HG02973 (cell line): ENCODE measurements at regions not wholly inside any gene's neighbourhood (a gene's known extent, or its start where the extent isn't known, plus 50 kb on each side); places are given as distances from the start of the nearest gene placed in this dataset.

Experiments used
- ATAC-seq: cut with Tn5 transposase; IDR thresholded peaks from one replicate; pipeline ENCODE4 v1.9.1; 2021; ENCODE audit warnings: moderate library complexity; ENCODE audit not compliant: unreplicated experiment

DNA sequence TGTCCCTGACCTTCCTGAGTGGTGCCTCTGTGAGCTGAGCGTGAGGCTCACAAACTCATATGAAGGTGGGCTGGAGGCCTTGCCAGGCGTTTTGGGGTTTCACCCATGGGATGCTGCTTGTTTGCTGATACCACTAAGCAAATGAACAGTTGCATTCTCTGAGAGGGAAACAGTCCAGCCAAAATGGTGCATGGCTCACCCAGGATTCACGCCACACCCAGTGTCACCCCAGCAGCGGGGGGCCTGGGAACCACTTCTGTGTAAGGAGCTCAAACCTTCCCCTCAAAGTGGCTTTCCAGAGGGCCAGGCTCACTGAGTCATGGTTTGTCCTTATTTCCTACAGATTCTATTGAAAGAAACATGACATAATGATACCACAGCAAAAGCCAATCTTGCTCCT, 928.1 kb downstream of the TBC1D22A start:
- no peak for ATAC-seq

DNA sequence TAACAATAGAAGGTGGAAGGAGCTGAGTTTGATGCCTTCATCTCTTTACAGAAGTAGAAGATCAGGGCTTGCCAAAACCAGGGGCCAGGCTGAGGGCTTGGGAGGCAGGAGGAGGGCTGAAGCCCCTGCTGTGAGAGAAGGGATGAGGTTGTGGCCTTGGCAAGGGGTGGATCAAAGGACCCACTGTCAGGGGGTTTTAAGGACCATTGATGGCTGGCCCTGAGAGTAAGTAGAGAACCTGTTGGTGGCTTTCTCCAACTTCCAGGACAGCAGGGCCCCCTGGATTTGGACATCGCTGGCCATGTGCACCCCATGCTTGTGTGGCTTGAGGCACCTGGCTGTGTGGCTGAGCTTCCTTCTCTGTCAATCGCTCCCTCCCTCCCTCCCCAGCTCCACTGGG, 927.7 kb downstream of the TBC1D22A start:
- no peak for ATAC-seq

DNA sequence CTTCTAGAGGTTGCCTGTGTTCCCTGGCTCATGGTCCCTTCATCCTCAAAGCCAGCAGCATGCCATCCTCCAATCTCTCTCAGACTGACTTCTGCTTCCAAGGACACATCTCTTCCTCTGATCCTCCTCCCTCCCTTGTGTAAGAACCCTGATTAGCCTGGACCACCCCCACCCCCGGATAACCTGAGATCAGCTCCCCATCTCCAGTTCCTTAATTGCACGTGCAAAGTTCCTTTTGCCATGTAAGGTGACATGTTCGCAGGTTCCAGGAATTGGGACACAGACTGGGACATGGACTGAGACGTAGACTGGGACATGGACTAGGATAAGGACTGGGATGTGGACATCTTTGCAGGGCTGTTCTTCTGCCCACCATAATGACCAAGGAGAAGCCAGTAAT, 925.3 kb downstream of the TBC1D22A start:
- ATAC-seq, result no peak

DNA sequence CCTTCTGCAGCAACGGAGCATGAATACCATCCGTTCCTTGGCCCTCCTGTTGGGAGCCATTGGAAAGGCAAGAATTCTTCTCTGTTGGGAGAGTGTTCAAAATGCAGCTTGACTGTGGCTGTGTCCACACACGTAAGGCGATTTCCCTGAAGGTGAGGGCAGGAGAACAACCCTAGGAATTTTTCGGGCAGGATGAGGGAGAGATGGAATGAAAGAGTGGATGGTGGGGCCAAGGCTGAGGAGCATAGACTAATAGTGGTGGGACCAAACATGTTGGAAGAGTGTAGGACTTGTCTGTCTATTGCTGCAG, 924.9 kb downstream of the TBC1D22A start:
- ATAC-seq, result no peak

DNA sequence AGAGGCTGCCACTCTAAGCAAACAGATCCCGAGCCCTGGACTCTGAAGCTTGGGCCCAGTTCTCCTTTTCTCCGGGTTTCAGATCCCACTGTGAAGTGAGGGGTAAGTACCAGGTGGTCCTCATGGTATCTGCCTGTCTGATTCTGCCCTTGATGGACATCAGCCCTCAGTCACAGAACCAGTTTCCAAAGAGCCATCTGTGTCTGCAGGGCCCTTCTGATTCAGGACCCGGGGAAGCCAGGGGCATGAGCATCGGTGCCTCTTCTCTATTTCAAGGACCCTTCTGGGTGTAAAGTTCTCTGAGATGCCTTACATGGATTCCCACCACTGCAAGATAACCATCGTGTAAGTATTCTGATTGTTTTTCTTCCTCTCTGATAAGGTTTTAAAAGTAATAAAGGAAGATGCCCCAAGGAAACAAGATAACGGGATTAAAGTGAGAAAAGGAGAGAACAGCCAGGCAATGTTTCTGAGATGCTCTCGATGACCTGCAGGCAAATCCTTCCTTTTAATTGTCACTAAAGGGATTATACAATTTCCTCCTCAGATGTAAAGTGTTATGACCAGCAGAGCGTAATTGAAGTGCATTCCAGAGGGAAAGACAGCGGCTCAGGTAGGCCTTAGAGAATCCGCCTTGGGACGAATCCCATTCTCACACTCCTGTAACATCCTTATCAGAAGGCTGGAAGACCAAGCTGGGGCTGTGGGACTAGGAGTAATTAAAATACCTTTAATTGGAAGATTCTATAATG, 924.3 kb downstream of the TBC1D22A start:
- ATAC-seq, result no peak

DNA sequence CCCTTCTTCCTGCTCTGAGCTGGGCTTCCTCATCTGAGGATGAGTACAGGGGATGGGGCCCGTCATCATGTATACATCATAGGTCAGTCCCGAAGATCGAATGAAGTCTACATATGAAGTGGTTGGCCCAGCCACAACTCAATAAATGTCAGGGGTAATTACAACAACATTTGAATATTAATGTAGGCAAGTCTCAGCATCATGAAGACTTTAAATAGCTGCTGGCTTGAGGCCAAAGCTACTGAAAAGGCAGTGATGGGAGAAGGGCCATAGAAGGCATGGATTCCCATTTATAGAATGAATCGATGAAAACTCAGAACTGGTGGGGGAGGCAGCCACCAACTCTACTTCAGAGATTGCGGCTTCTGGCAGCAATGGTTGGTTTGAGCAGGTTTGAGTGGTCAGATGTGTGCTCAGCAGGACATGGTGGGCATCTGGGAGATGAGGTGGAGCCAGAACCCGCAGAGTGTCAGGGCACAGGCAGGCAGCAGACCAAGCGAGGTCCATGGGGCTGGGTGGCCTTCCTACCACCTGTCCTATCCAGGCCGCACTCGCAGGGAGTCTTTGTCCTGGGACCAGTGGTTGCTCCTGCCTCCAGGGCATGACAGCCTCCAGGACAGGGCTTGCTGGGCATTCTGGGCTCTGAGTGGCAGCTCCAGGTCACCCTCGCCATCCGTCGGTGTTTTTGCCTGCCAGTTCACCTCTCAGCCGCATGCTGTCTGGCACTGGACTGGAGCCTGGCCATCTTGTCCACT, 919.1 kb downstream of the TBC1D22A start:
- no peak for ATAC-seq

DNA sequence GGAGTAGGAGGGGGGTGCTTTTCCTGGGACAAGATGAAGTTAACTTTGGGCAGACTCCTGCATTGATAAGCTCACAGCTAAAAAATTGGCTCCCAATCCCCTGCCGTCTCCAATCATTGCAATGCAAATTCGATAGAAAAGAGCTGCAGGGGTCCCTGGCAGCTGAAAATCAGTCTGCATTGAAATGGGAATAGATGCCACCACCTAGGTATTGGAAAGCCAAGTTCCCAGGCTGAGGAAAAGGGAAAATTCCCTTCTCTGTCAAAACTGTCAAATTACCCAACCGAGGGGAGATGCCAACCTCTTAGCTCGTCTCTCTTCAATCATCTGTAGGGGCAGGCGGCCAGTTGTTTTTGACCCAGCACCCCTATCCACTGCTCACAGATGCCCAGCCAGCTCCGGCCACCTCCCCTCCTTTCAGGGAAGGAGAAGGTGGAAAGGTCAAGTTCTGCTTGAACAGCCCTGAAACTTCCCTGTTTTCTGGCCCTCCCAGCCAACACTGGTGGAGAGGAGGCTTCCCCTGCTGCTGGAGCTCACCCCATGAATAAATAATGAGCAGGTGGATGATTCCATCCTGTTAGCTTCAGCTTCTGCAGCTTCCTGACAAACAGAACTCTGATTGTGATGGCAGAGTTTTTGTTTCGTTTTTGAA, 916.3 kb downstream of the TBC1D22A start:
- no peak for ATAC-seq

DNA sequence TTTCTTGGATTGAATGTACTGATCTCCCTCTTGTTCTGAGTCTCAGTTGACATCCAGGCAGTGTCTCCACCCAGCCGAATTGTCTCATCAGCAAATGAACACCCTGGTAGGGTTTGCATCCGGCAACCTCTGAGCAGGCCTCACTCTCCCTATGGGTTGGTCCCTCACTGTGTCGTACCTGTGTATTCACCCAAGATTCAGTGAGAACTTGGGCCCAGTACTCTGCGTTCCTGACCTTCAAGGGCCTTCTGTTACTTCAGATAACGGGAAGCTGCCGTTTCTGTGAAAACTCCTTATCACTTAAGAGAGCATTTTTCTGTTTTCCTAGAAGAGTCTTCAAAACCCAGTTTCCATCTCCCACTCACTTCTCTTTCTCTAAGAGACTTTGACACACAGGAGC, 915.6 kb downstream of the TBC1D22A start:
- ATAC-seq, result no peak

DNA sequence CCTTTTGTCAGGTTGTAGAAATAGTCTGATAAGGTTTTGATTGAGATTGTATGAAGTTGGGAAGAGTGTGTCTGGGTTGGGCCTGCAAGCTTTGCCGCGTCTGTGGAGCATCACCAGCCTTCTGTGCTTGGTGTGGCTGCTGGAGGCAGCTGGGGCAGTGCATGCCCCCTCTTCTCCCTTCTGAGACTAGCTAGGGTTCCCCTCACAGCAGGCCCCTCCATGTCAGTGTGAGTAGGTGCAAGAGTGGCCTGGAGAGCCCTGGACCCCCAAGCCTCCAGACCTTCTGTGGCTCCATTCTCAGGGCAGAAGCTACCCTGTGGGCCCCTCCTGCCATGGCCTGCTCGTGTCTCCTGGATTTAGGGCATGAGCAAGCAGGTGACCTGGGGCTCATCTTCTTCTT, 914.2 kb downstream of the TBC1D22A start:
- ATAC-seq, result no peak

DNA sequence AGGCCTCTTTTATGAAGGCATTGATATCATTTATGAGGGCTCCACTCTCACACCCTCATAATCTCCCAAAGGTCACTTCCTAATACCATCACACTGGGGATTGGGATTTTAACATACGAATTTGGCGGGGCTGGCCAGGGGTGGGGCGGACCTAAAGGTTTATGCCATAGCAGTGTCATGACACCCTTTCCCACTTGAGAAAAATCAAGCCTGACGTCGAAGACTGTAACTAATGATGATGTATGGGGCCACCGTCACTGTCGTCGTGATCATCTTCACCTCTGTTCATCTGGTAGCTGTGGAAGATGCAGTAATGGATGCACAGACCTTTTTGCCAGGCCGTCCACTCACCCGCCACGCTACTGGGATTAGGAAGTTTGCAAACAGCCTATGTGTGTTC, 912.1 kb downstream of the TBC1D22A start:
- no peak for ATAC-seq

DNA sequence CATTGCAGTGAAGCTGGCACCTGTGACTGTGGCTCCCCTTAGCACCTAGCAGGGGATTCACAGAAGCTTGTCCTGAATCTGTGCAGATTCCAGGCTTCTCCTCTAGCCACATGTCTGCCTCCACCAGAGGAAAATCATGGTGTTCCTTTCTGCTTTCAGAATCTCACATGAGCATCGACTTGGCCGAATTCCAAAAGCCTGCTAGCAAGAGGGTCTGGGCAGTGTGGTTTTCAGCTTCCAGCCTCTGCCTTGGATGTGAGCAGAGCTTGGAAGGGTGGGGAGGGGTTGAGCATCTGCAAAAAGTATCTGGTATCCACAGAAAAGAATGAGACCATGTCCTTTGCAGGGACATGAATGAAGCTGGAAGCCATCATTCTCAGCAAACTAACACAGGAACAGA, 911.1 kb downstream of the TBC1D22A start:
- no peak for ATAC-seq

DNA sequence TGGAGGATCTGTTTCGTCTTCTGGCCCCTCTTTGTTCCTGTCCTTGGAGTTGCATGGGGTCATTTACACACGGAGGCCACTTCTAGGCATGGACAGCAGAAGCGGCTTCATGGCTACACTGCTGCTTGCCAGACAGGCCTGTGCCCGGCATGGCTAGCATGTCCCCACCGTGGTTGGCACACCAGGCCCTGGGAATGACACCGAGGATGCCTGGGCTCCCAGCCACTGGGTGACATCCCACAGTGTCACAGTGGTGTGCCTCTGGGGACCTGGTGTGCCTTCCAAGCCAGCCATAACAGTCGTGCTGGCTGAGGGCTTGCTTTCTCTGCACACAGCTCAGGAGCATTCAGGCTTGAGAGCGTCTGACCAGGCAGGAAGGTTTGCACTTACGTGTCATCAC, 910.1 kb downstream of the TBC1D22A start:
- no peak for ATAC-seq

DNA sequence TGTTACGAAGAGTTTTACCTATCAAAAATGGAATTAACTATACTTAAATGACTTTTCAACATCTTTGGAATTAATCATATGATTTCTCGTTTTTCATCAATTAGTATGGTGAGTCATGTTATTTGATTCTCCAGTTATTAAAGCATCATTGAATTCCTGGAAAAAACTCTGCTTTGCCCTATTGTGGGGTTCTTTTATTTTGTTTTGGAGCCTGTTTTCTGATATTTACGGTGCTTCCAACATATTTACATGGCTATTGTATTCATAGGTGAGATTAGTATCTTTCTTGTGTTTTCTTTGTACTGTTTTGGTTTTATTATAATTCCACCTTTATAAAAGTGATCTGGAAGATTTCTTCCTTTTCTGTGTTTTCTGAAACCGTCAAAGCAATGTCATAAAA, 902.7 kb downstream of the TBC1D22A start:
- no peak for ATAC-seq

DNA sequence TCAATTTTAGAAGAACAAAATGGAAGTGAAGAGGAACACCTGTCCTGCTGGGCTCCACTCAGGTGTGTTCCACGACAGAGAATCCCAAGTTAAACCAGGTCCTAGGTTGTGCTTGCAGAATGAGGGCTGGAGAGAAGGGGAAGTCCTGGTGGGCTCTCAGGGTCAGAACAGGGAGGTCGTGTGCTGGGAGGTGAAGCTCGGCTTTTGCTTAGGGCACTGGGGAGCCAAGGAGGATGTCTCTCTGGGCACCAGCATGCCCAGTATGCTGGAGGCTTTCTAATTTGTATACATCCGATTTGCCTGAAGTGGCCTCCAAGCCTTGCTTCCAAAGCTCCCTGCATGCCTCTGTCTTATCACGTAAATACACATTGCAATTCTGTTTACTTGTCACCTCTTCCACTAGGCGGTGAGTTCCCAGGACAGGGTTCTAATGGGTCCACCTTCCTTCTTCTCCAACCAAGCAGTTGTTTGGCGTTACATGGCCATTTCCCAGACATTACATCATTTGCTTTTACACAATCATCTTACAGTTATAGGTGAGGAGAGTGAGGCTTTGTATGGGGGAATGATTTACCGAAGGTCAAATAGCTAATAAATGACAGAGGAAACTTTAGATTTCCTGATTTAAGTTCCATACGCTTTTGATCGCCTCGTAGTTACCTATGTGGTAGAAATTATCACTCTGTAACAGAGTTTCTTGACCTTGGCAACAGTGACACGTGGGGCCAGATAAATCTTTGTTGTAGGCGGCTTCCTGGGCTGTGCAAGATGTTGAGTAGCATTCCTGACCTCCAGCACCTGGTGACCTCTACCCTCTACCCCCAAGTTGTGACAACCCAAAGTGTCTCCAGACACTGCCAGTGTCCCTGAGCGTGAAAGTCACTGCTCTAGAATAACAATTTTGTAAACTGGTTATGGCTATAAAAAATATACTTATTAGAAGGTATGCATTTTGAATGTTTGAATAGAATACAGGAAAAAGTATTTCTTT, 901.5 kb downstream of the TBC1D22A start:
- no peak for ATAC-seq

DNA sequence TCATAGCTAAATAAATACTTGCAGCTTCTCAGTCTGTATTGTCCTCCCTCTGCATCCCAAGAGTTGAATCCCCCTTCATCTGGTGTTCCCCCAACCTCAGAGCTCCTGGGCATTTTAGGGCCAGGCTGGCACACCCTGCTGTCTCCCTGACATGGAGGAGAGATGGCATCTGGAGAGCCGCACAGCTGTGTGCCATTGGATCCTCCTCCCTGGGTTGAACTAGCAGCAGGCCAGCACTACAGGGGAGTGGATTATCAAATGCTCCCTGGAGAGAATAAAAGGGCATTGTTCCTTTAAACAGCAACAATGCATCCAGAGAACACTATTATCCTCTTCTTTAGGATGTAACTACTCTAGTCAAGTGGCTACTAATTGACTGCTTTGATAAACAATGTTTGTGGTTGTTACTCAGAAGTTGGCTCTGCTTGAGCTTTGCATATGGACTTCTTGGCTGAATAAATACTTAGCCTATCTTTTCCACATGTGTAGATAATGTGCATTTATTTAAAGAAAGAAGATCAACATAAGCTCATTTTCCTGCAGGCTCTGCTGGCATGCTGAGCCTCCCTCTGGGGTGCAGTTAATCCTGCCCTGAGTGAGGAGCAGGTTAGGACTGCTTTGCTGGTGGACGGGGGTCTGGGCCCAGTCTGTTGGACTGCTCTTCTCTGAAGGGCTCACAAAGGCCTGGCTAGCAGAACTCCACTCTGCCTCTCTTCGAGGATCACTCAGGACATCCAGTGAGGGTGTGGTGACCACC, 897.2 kb downstream of the TBC1D22A start:
- no peak for ATAC-seq

DNA sequence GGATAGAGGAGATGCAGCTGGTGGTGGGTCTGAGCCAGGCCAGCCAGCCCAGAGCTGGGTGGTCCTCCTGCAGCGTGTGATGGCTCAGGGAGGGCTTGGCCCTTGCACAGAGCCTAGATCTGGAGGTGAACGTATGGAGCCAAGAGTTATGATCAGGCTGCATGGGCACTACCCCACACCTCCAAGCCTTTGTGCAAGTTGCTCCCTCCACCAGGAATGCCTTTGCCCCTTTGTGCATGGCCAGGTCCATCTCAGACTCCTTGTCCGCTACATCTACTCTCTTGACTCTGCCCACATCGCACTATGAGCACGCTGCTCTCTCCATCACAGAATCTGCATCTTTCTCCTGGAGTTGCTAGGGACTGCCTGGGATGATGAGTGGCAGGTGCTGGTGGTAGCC, 895.7 kb downstream of the TBC1D22A start:
- ATAC-seq, result no peak

DNA sequence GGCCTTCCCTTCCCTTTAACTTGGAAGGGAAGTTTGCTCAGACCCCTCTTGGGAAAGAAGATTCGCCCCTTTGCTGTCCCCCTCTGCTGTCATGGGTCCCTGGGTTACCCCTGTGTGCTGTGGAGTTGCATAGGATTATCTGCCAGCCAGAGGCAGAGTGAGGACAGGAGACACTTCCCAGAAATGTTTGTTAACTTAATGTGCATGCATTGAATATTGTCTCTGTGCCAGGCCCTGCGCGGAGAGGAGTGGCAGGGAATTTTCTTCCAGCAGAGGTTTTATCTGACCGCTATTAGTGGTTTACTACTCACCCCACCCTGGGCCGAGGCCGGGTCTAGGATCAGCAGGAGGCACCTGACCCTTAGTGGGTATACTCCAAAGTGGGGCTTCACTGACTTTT, 894.8 kb downstream of the TBC1D22A start:
- no peak for ATAC-seq

DNA sequence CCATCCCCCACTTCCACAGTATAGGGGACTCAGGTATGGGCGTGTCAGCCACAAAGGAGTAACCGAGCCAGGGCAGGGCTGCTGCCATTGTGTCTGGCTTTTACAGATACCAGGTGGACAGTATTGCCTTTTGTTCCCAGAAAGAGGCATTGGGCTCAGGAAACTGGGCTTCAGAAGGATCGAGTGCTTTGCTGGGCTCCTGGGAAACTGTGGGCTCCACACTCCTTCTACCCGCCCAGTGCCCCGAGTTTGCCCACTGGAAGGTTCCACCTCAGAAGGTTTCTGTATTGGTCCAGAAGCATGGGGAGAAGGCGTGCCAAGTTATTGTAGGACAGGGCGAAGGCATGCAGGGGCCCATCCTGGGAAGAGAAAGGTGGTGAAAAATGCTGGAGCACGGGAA, 894.4 kb downstream of the TBC1D22A start:
- ATAC-seq, result no peak

DNA sequence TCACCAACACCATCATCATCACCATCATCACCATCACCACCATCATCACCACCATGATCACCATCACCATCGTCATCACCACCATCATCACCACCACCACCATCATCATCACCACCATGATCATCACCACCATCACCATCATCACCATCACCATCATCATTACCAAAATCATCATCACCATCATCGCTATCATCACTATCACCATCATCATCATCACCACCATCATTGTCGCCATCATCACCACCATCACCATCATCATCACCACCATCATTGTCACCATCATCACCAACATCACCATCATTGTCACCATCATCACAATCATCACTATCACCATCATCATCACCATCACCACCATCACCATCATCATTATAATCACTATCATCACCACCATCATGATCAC, 893.5 kb downstream of the TBC1D22A start:
- ATAC-seq, result no peak

DNA sequence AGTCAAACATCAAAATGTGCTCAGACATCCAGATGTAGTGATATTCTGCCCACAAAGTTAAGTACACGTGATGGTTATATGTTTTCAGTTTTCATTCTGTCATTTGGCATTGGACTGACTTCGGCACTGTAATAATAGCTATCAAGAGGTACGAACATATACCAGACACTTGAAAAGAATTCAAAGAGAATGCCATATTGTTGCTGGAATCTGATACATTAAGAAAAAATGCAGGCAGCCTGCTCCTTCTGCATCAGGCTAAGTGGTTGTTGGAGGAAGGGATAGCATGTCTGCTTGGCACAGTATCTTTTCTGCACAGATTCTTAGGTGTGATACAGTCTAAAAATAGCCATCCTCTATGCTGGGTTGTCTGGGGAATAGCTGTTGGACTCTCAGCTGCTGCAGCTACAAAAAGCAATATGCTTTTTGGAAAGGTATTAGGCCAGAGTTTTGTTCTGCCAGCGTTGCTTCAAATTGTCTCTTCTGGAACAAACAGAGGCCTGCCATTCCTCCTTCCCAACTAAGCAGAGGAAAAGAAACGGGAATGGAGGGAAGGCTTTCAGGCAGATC, 892.6 kb downstream of the TBC1D22A start:
- ATAC-seq, result no peak
